Ishikawa (cell line): ENCODE measurements at regions not wholly inside any gene's neighbourhood (a gene's known extent, or its start where the extent isn't known, plus 50 kb on each side); places are given as distances from the start of the nearest gene placed in this dataset.

Experiments used
- CEBPB ChIP-seq: IDR thresholded peaks from 2 replicates; pipeline ENCODE4 v1.6.1; 2012
- CREB1 ChIP-seq: IDR thresholded peaks from 2 replicates; pipeline ENCODE4 v1.6.1; 2012; ENCODE audit warnings: low read depth
- EGR1 ChIP-seq: IDR thresholded peaks from 2 replicates; pipeline ENCODE4 v1.6.1; 2012
- EP300 ChIP-seq: IDR thresholded peaks from 2 replicates; pipeline ENCODE4 v1.6.1; 2012; ENCODE audit warnings: borderline replicate concordance
- FOXM1 ChIP-seq: IDR thresholded peaks from 2 replicates; pipeline ENCODE4 v1.6.1; 2012; ENCODE audit warnings: low read depth, borderline replicate concordance
- NFIC ChIP-seq: IDR thresholded peaks from 2 replicates; pipeline ENCODE4 v1.6.1; 2012
- RAD21 ChIP-seq: IDR thresholded peaks from 2 replicates; pipeline ENCODE4 v1.6.1; 2012; ENCODE audit warnings: low read depth
- TAF1 ChIP-seq: IDR thresholded peaks from 2 replicates; pipeline ENCODE4 v1.6.1; 2012; ENCODE audit warnings: low read depth, mild to moderate bottlenecking
- TCF12 ChIP-seq: IDR thresholded peaks from 2 replicates; pipeline ENCODE4 v1.6.1; 2012; ENCODE audit warnings: low read depth
- TEAD4 ChIP-seq: IDR thresholded peaks from 2 replicates; pipeline ENCODE4 v1.6.1; 2012
- USF1 ChIP-seq: IDR thresholded peaks from 2 replicates; pipeline ENCODE4 v1.6.1; 2012
- YY1 ChIP-seq: IDR thresholded peaks from 2 replicates; pipeline ENCODE4 v1.6.1; 2012; ENCODE audit warnings: low read depth
- ZBTB7A ChIP-seq: IDR thresholded peaks from 2 replicates; pipeline ENCODE4 v1.6.1; 2012; ENCODE audit warnings: low read depth
- TF ChIP-seq, protein P1 (sequence below): IDR thresholded peaks from 2 replicates; pipeline ENCODE4 v1.6.1; 2012; ENCODE audit warnings: low read depth, mild to moderate bottlenecking
- TF ChIP-seq, protein P2 (sequence below): IDR thresholded peaks from 2 replicates; pipeline ENCODE4 v1.6.1; 2012

DNA sequence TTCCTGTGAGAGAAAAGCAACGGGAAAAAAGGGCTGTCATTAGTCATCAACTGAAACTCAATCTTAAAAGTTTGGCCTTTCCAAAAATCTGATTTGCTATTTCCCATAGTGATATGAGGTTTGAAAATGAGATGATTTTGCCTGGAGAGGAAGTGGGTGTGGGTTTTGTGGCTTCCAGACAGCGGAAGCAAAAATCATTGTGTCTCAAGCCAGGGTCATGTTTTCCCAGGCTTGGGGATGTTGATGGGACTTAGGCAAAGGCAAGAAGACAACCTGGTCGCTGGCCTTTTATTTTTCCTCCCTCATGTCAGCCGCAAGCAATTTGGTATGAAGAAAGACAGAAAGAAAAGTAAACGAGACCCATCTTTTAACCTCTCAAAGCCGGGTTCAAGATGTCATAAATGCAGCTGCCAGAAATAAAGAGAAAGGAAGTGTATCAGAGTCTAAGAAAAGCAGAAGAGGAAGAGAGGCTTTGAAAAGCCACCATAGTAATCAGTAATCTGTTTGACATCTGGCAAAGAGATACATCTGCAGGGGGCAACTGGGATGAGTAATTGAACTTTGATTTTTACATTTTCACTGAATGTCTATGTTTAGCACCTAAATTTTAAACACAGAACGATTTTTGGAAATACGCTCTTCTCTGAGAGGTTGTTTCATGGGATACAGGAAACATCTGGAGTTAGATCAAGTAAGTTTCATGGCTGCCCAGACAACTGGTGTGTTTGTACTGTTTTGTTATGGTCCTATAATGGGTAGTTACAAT is 521.6 kb upstream of the SLIT2 start:
- TF ChIP-seq TEAD4 (no peak), YY1 (no peak), EGR1 (no peak), FOXM1 (no peak), NFIC (no peak)

- no peak for TF ChIP-seq YY1
- TF ChIP-seq EP300: no peak
- TF ChIP-seq TCF12: no peak
These were observed 522.9 kb upstream of the SLIT2 start for GRCh38 chr4:19728773-19729172.

DNA sequence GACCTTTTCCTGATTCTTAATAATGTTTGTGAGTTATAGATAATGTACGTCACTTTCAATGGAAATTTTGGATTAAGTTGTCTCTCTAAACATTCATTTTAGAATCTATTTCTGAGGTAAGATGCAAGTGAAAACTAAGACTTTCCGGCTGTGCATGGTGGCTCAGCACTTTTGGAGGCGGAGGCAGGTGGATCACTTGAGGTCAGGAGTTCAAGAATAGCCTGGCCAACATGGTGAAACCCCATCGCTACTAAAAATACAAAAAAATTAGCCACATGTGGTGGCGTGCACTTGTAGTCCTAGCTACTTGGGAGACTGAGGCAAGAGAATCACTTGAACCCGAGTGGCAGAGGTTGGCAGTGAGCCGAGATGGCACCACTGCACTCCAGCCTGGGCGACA is 524.6 kb upstream of the SLIT2 start:
- TF ChIP-seq RAD21 (no peak), TCF12 (no peak), CREB1 (no peak), TEAD4 (no peak)
- TF ChIP-seq, protein P1, sequence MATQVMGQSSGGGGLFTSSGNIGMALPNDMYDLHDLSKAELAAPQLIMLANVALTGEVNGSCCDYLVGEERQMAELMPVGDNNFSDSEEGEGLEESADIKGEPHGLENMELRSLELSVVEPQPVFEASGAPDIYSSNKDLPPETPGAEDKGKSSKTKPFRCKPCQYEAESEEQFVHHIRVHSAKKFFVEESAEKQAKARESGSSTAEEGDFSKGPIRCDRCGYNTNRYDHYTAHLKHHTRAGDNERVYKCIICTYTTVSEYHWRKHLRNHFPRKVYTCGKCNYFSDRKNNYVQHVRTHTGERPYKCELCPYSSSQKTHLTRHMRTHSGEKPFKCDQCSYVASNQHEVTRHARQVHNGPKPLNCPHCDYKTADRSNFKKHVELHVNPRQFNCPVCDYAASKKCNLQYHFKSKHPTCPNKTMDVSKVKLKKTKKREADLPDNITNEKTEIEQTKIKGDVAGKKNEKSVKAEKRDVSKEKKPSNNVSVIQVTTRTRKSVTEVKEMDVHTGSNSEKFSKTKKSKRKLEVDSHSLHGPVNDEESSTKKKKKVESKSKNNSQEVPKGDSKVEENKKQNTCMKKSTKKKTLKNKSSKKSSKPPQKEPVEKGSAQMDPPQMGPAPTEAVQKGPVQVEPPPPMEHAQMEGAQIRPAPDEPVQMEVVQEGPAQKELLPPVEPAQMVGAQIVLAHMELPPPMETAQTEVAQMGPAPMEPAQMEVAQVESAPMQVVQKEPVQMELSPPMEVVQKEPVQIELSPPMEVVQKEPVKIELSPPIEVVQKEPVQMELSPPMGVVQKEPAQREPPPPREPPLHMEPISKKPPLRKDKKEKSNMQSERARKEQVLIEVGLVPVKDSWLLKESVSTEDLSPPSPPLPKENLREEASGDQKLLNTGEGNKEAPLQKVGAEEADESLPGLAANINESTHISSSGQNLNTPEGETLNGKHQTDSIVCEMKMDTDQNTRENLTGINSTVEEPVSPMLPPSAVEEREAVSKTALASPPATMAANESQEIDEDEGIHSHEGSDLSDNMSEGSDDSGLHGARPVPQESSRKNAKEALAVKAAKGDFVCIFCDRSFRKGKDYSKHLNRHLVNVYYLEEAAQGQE: no peak
- TF ChIP-seq, protein P2, sequence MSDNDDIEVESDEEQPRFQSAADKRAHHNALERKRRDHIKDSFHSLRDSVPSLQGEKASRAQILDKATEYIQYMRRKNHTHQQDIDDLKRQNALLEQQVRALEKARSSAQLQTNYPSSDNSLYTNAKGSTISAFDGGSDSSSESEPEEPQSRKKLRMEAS: no peak

GRCh38 chr4:19725130-19725529 is 526.6 kb upstream of the SLIT2 start:
- no peak for TF ChIP-seq RAD21
- TF ChIP-seq ZBTB7A: no peak
- no peak for TF ChIP-seq EGR1
- TF ChIP-seq CREB1: no peak
- no peak for TF ChIP-seq EP300
- no peak for TF ChIP-seq USF1
- TF ChIP-seq, protein P1: no peak
- no peak for TF ChIP-seq TAF1
- TF ChIP-seq YY1: no peak
- TF ChIP-seq NFIC: no peak

GRCh38 chr4:19722404-19722803 is 529.3 kb upstream of the SLIT2 start:
- TF ChIP-seq FOXM1: no peak
- no peak for TF ChIP-seq EGR1
- TF ChIP-seq TAF1: no peak
- TF ChIP-seq, protein P1: no peak
- TF ChIP-seq USF1: no peak
- TF ChIP-seq TEAD4: no peak
- TF ChIP-seq CREB1: no peak
- TF ChIP-seq NFIC: no peak
- TF ChIP-seq TCF12: no peak
- TF ChIP-seq, protein P2: no peak
- TF ChIP-seq CEBPB: no peak
- TF ChIP-seq YY1: no peak
- TF ChIP-seq EP300: no peak
- TF ChIP-seq RAD21: no peak
- TF ChIP-seq ZBTB7A: no peak
